Hematopoietic multipotent progenitor cell treated with erythropoietin and hydrocortisone succinate and interleukin-3 and kit ligand, for 8 days (in vitro differentiated cells): ENCODE measurements at regions not wholly inside any gene's neighbourhood (a gene's known extent, or its start where the extent isn't known, plus 50 kb on each side); places are given as distances from the start of the nearest gene placed in this dataset.

Experiments
- DNase-seq: peaks from one replicate; pipeline ENCODE4 v3.0.0-alpha.2; 2015

- no peak for DNase-seq
Observed at GRCh38 chr2:41870265-41870585, 177.6 kb upstream of the PKDCC start.

- no peak for DNase-seq
Observed at GRCh38 chr2:41871080-41871479, 176.7 kb upstream of the PKDCC start.

- DNase-seq: no peak
Observed at GRCh38 chr2:41872646-41873045, 175.2 kb upstream of the PKDCC start.

GRCh38 chr2:41873102-41874031 lies 174.5 kb upstream of the PKDCC start:
- no peak for DNase-seq

GRCh38 chr2:41877114-41877678 lies 170.6 kb upstream of the PKDCC start:
- no peak for DNase-seq

- no peak for DNase-seq
Observed at GRCh38 chr2:41878056-41878455, 169.8 kb upstream of the PKDCC start.

GRCh38 chr2:41878716-41879234 lies 169.0 kb upstream of the PKDCC start:
- DNase-seq: no peak

GRCh38 chr2:41879235-41879916 lies 168.4 kb upstream of the PKDCC start:
- DNase-seq: no peak

GRCh38 chr2:41880561-41881243 lies 167.1 kb upstream of the PKDCC start:
- DNase-seq: no peak

GRCh38 chr2:41881249-41881648 lies 166.6 kb upstream of the PKDCC start:
- no peak for DNase-seq

- no peak for DNase-seq
Observed at GRCh38 chr2:41884718-41885117, 163.1 kb upstream of the PKDCC start.

- no peak for DNase-seq
Observed at GRCh38 chr2:41886145-41886664, 161.6 kb upstream of the PKDCC start.

- DNase-seq: no peak
Observed at GRCh38 chr2:41886757-41887156, 161.1 kb upstream of the PKDCC start.

- DNase-seq: no peak
Observed at GRCh38 chr2:41890341-41890740, 157.5 kb upstream of the PKDCC start.

GRCh38 chr2:41892476-41892875 lies 155.3 kb upstream of the PKDCC start:
- DNase-seq: no peak

GRCh38 chr2:41894563-41895333 lies 153.1 kb upstream of the PKDCC start:
- no peak for DNase-seq

- DNase-seq: no peak
Observed at GRCh38 chr2:41895334-41895664, 152.5 kb upstream of the PKDCC start.

- no peak for DNase-seq
Observed at GRCh38 chr2:41896186-41896846, 151.5 kb upstream of the PKDCC start.

- no peak for DNase-seq
Observed at GRCh38 chr2:41899189-41899588, 148.6 kb upstream of the PKDCC start.

- DNase-seq: no peak
Observed at GRCh38 chr2:41900101-41900577, 147.7 kb upstream of the PKDCC start.

GRCh38 chr2:41902897-41903296 lies 144.9 kb upstream of the PKDCC start:
- DNase-seq: no peak
